ENCODE measurements at regions not wholly inside any gene's neighbourhood (a gene's known extent, or its start where the extent isn't known, plus 50 kb on each side); places are given as distances from the start of the nearest gene placed in this dataset.
"Not testable (repeated sequence)": the region's sequence is repeated elsewhere in the genome, so short reads cannot be mapped to it uniquely, and the experiment has no call there.

DNA sequence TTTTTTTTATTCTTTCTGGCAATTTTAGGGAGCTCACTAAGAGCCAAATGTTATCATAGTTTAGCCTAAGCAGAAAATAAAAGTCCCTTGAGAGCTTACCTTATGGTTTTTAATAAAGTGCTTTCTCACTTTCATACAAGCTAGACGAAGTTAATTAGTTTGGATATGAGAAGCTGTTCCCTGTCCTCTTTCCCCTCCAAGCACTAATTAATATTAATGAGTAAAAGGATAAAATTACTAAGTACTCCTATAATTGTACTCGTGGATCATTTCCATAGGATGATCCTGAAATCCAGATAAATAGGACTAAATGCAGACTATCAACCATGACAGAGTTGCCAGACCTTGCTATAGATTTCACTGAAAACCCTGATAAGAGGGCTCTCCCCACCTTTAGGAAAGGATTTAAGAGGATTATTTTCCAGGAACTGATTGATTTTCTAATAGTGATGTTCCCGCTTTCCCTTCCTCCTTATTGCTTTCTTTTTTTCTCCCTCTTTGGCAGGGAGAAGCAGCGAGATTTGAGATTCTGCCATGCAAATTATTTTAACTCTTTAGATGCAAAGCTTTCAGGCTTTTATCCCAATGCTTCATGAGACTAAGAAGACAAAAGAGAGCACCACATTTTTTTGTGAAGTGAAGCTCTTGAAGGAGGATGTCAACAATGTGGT is 58.3 kb upstream of the HECW1 start:
- DNase-seq = no peak

DNA sequence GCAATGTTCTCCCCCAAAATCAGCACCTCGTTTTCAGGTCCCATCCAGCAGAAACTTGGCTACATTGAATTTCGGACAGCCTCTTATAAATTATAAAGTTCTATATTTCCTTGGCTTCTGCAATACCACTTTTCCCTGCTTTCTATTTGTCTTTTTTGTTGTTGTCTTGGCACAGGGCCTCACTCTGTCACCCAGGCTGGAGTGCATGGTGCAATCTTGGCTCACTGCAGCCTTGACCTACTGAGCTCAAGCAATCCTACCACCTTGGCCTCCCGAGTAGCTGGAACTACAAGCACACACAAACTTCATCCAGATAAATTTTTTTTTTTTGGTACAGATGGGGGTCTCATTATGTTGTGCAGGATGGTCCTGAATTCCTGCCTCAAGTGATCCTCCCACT is 55.3 kb upstream of the HECW1 start:
- no peak for DNase-seq

DNA sequence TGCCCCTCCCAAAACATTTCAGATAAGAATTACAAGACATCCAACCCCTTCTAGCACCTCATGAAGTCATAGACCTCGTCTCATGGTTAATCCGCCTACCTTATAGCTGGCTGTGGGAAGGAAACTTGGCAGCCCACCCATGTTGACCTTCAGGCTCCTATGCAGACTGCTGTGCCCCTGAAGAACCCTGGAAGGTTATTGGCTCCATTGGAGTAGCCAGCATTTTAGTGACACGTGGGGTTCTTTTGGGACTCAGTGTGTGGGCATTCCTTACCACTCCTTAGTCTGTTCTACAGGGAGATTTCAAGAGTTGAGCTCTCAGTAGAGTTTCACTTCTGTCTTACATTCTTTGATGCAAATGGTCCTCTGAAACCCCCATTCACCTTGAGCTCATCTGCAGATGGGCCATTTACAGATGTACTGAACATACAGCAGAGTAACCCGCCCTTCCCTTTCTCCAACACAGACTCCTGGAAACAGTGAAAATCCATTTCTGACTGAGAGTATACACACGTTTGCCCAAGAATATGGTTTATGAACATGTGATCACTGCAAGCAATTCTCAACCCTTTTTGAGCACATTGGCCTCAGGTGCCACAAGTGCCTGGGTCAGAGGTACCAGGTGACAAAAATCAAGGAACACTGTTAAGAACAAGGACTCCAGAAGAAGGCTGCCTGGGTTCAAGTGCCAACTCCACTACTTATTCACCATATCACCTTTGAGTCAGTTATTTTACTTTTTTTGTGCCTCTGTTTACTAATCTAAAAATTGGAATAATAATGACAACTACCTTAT is 54.0 kb upstream of the HECW1 start:
- no peak for DNase-seq

DNA sequence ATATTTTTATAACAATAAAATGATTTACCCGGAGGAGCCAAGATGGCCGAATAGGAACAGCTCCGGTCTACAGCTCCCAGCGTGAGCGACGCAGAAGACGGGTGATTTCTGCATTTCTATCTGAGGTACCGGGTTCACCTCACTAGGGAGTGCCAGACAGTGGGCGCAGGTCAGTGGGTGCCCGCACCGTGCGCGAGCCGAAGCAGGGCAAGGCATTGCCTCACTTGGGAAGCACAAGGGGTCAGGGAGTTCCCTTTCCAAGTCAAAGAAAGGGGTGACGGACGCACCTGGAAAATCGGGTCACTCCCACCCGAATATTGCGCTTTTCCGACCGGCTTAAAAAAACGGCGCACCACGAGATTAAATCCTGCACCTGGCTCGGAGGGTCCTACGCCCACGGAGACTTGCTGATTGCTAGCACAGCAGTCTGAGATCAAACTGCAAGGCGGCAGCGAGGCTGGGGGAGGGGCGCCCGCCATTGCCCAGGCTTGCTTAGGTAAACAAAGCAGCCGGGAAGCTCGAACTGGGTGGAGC is 53.3 kb upstream of the HECW1 start:
- DNase-seq = not testable (repeated sequence)
